Chondrocyte (in vitro differentiated cells): ENCODE measurements at regions not wholly inside any gene's neighbourhood (a gene's known extent, or its start where the extent isn't known, plus 50 kb on each side); places are given as distances from the start of the nearest gene placed in this dataset.
"Not testable (repeated sequence)": the region's sequence is repeated elsewhere in the genome, so short reads cannot be mapped to it uniquely, and the experiment has no call there.

Experiments used
- DNase-seq: peaks from one replicate; pipeline ENCODE4 v3.0.0; 2021; ENCODE audit warnings: mixed read lengths, low spot score
- H3K27ac Mint-ChIP-seq: one replicate; pipeline ENCODE4 v1.8.0; 2021; ENCODE audit warnings: mild to moderate bottlenecking, moderate library complexity, mixed read lengths; ENCODE audit not compliant: unreplicated experiment
- H3K27me3 Mint-ChIP-seq: 2 replicates; pipeline ENCODE4 v1.8.0; 2021; ENCODE audit warnings: low read depth, mixed read lengths
- H3K36me3 Mint-ChIP-seq: 2 replicates; pipeline ENCODE4 v1.8.0; 2021; ENCODE audit warnings: low read depth, mixed read lengths
- H3K4me1 Mint-ChIP-seq: 2 replicates; pipeline ENCODE4 v1.8.0; 2021; ENCODE audit warnings: low read depth, mild to moderate bottlenecking, mixed read lengths
- H3K4me3 Mint-ChIP-seq: one replicate; pipeline ENCODE4 v1.8.0; 2021; ENCODE audit warnings: mild to moderate bottlenecking, moderate library complexity, mixed read lengths; ENCODE audit not compliant: unreplicated experiment
- H3K9me3 Mint-ChIP-seq: 2 replicates; pipeline ENCODE4 v1.8.0; 2021; ENCODE audit warnings: low read depth, mixed read lengths
- CTCF ChIP-seq: fragments of 200-600 bp; sonication (generic); IDR thresholded peaks from 2 replicates; pipeline ENCODE4 v1.5.0; 2021; ENCODE audit warnings: antibody characterized with exemption, mild to moderate bottlenecking, moderate library complexity

- no peak for DNase-seq
- no peak for TF ChIP-seq CTCF
- Mint-ChIP-seq H3K4me1 (no peaks in the 10 kb centered on the region), H3K9me3 (no peaks in the 10 kb centered on the region), H3K4me3 (no peak overlapping the region), H3K36me3 (no peaks in the 10 kb centered on the region), H3K27ac (no peak overlapping the region), H3K27me3 (peaks cover 11% of the 10 kb centered on the region)
Observed at GRCh38 chr1:101444873-101445618, 208.2 kb downstream of the S1PR1 start.

GRCh38 chr1:101448018-101448417 lies 211.2 kb downstream of the S1PR1 start:
- no peak for TF ChIP-seq CTCF
- H3K4me1 Mint-ChIP-seq, result no peaks in the 10 kb centered on the region
- H3K9me3 Mint-ChIP-seq, result no peaks in the 10 kb centered on the region
- peaks cover 4% of the 10 kb centered on the region for H3K27me3 Mint-ChIP-seq
- H3K4me3 Mint-ChIP-seq, result no peak overlapping the region
- H3K27ac Mint-ChIP-seq, result no peak overlapping the region
- no peaks in the 10 kb centered on the region for H3K36me3 Mint-ChIP-seq
- DNase-seq, result no peak

GRCh38 chr1:101450691-101451090 lies 213.9 kb downstream of the S1PR1 start:
- DNase-seq, H3K4me1 Mint-ChIP-seq, H3K36me3 Mint-ChIP-seq, H3K4me3 Mint-ChIP-seq, H3K27me3 Mint-ChIP-seq, H3K27ac Mint-ChIP-seq, H3K9me3 Mint-ChIP-seq: not testable (repeated sequence)

GRCh38 chr1:101451888-101452287 lies 215.1 kb downstream of the S1PR1 start:
- no peak for DNase-seq
- Mint-ChIP-seq H3K36me3 (no peaks in the 10 kb centered on the region), H3K27ac (no peak overlapping the region), H3K27me3 (peaks cover 2% of the 10 kb centered on the region), H3K4me1 (no peaks in the 10 kb centered on the region), H3K9me3 (no peaks in the 10 kb centered on the region), H3K4me3 (no peak overlapping the region)
- TF ChIP-seq CTCF, result no peak

GRCh38 chr1:101452825-101453224 lies 216.0 kb downstream of the S1PR1 start:
- DNase-seq, result no peak
- H3K4me1 Mint-ChIP-seq, result no peaks in the 10 kb centered on the region
- H3K4me3 Mint-ChIP-seq, result no peak overlapping the region
- no peak overlapping the region for H3K27ac Mint-ChIP-seq
- H3K9me3 Mint-ChIP-seq, result no peaks in the 10 kb centered on the region
- H3K27me3 Mint-ChIP-seq, result no peaks in the 10 kb centered on the region
- no peak for TF ChIP-seq CTCF
- H3K36me3 Mint-ChIP-seq, result no peaks in the 10 kb centered on the region

GRCh38 chr1:101453844-101454243 lies 217.0 kb downstream of the S1PR1 start:
- H3K36me3 Mint-ChIP-seq, result no peaks in the 10 kb centered on the region

More at GRCh38 chr1:101453844-101454243, 217.0 kb downstream of the S1PR1 start:
- no peak for TF ChIP-seq CTCF
- Mint-ChIP-seq H3K4me3 (no peak overlapping the region), H3K27me3 (no peaks in the 10 kb centered on the region), H3K27ac (no peak overlapping the region), H3K9me3 (no peaks in the 10 kb centered on the region), H3K4me1 (no peaks in the 10 kb centered on the region)
- no peak for DNase-seq
